ENCODE measurements at regions not wholly inside any gene's neighbourhood (a gene's known extent, or its start where the extent isn't known, plus 50 kb on each side); places are given as distances from the start of the nearest gene placed in this dataset.

- no peak for ATAC-seq
- no peak for TF ChIP-seq BACH2 (CRISPR knock-in tag; IDR thresholded peaks at IDR 0.05; ENCODE audit: borderline replicate concordance)
- no peak for TF ChIP-seq SNAI2 (CRISPR knock-in tag; IDR thresholded peaks at IDR 0.05)
- TF ChIP-seq GLIS3 (CRISPR knock-in tag; IDR thresholded peaks at IDR 0.05) = no peak
- no peak for TF ChIP-seq ZNF565 (CRISPR knock-in tag; conservative IDR thresholded peaks at IDR 0.05; ENCODE audit: low read depth)
- no peak for TF ChIP-seq ARNTL (CRISPR knock-in tag; IDR thresholded peaks at IDR 0.05; ENCODE audit: borderline replicate concordance, low read depth)
- TF ChIP-seq ZC3H10 (CRISPR knock-in tag; IDR thresholded peaks at IDR 0.05) = no peak
- no peak for TF ChIP-seq TCF4 (CRISPR knock-in tag; IDR thresholded peaks at IDR 0.05; ENCODE audit: borderline replicate concordance)
- no peak for TF ChIP-seq ISL1 (CRISPR knock-in tag; IDR thresholded peaks at IDR 0.05)
Measured at GRCh38 chr15:39018966-39019365, 454.4 kb upstream of the RASGRP1 start.

GRCh38 chr15:39021341-39021740 is 456.7 kb upstream of the RASGRP1 start:
- no peak for ATAC-seq

More at GRCh38 chr15:39021341-39021740, 456.7 kb upstream of the RASGRP1 start:
- no peak for TF ChIP-seq ZC3H10 (CRISPR knock-in tag; IDR thresholded peaks at IDR 0.05)
- no peak for TF ChIP-seq TOX (CRISPR knock-in tag; IDR thresholded peaks at IDR 0.05; ENCODE audit: borderline replicate concordance)
- no peak for TF ChIP-seq CSRNP3 (CRISPR knock-in tag; IDR thresholded peaks at IDR 0.05)
- TF ChIP-seq ZFP3 (CRISPR knock-in tag; IDR thresholded peaks at IDR 0.05) = no peak
- TF ChIP-seq OSR1 (CRISPR knock-in tag; IDR thresholded peaks at IDR 0.05) = no peak
- TF ChIP-seq BACH2 (CRISPR knock-in tag; IDR thresholded peaks at IDR 0.05; ENCODE audit: borderline replicate concordance) = no peak
- TF ChIP-seq SNAI2 (CRISPR knock-in tag; IDR thresholded peaks at IDR 0.05) = no peak
- no peak for TF ChIP-seq PPARA (CRISPR knock-in tag; IDR thresholded peaks at IDR 0.05; ENCODE audit: borderline replicate concordance)
- TF ChIP-seq CREB5 (CRISPR knock-in tag; IDR thresholded peaks at IDR 0.05; ENCODE audit: low read depth) = no peak
- no peak for TF ChIP-seq ZNF565 (CRISPR knock-in tag; conservative IDR thresholded peaks at IDR 0.05; ENCODE audit: low read depth)
- no peak for TF ChIP-seq ESRRG (CRISPR knock-in tag; IDR thresholded peaks at IDR 0.05)
- no peak for TF ChIP-seq RARB (CRISPR knock-in tag; IDR thresholded peaks at IDR 0.05)
- no peak for TF ChIP-seq TCF4 (CRISPR knock-in tag; IDR thresholded peaks at IDR 0.05; ENCODE audit: borderline replicate concordance)
- no peak for TF ChIP-seq ISL1 (CRISPR knock-in tag; IDR thresholded peaks at IDR 0.05)
- TF ChIP-seq POU6F1 (CRISPR knock-in tag; IDR thresholded peaks at IDR 0.05; ENCODE audit: borderline replicate concordance, low read depth) = no peak
- TF ChIP-seq ARNTL (CRISPR knock-in tag; IDR thresholded peaks at IDR 0.05; ENCODE audit: borderline replicate concordance, low read depth) = no peak
- no peak for TF ChIP-seq PATZ1 (CRISPR knock-in tag; IDR thresholded peaks at IDR 0.05; ENCODE audit: borderline replicate concordance)
- no peak for TF ChIP-seq ZNF8 (CRISPR knock-in tag; IDR thresholded peaks at IDR 0.05)
- TF ChIP-seq TSHZ2 (CRISPR knock-in tag; IDR thresholded peaks at IDR 0.05) = no peak
